HS-5 (cell line): ENCODE measurements at regions not wholly inside any gene's neighbourhood (a gene's known extent, or its start where the extent isn't known, plus 50 kb on each side); places are given as distances from the start of the nearest gene placed in this dataset.
A peak's percentile ranks its signal among the peaks of the same experiment; 100 is the strongest.

Source experiments
- DNase-seq: peaks from one replicate; pipeline ENCODE4 v3.0.0-alpha.2; 2012; ENCODE audit warnings: low read depth

GRCh38 chr7:24341691-24342413 lies 57.9 kb downstream of the NPY start:
- DNase-seq = no peak

- no peak for DNase-seq
Measured at GRCh38 chr7:24343614-24344013, 59.6 kb downstream of the NPY start.

- DNase-seq = no peak
Measured at GRCh38 chr7:24346129-24346528, 62.1 kb downstream of the NPY start.

- DNase-seq = no peak
Measured at GRCh38 chr7:24346716-24347115, 62.7 kb downstream of the NPY start.

DNA sequence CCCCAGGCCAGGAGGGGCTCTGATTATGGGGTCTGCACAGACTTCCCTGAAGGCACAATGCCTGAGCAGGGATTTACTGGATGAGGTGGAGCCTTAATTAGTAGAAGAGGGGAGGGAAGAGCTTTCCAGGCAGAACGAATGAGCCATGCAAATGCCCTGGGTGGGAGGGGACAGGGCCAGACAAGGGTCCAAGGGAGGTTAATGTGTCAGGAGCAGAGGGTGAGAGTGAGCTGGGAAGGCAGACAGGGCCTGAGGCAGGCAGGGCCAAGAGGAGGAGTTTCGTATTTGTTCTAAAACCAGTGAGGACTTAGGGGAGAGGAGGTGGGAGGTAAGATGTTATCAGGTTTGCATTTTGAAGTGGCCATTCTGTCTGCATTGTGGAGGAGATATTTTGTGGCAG lies 65.3 kb downstream of the NPY start:
- DNase-seq = no peak

GRCh38 chr7:24354456-24354855 lies 70.5 kb downstream of the NPY start:
- DNase-seq = no peak

GRCh38 chr7:24356718-24357386 lies 72.9 kb downstream of the NPY start:
- no peak for DNase-seq

- no peak for DNase-seq
Measured at GRCh38 chr7:24361001-24361400, 77.0 kb downstream of the NPY start.

GRCh38 chr7:24365606-24366005 lies 81.6 kb downstream of the NPY start:
- no peak for DNase-seq

DNA sequence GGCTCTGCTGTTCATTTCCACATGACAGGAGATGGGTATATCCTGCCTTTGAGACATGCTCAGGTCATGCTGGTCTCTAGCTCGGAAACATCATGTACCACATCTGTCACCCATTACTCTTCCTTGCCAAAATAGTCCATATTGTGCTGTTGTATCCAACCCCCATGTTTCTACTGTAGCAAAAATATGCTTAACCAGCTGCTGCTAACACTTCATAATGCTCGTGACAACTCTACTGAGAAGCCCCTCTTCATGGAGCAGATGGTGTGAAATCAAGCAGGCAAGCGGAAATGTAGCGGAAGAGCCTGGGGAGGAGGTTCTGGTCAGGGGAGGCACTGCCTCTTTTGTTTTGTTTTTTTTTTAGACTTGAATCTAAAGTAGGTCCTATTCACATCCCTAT lies 82.9 kb downstream of the NPY start:
- no peak for DNase-seq

DNA sequence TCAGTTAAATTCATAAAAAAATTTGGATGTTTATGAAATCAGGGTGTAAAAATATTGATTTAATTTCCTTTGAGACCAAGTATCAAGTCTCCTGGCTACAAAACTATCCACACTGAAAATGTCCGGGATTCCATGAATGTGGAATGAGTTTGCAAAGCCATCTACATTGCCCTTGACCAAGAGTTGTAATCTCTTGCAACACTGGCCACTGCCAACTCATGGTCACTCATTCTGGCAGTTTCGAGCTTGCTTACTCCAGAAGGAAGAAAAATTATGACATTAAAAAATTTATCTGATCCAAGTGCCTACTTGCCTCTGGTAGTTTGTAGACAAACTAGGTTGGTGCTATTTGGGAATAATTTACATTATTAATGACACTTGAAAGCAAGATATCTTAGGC lies 84.2 kb downstream of the NPY start:
- DNase-seq = no peak

DNA sequence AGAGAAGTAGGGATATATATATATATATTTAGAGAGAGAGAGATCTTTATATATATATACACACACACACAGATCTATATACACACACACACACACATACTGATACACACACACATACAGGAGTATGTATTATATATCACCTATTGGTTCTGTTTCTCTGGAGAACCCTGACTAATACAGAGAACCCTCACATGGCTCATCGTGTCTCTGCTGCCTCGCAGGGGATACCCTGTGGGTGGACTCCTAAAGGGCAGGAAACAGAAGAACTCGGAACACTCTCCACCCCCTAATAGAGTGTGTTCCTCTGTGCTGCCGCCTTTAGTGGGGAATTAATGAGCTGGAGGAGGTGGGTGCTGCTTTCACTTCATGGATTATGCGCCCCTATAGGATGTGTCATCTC lies 86.6 kb downstream of the NPY start:
- no peak for DNase-seq

GRCh38 chr7:24372961-24373955 lies 89.3 kb downstream of the NPY start:
- DNase-seq = no peak

GRCh38 chr7:24378871-24379616 lies 95.1 kb downstream of the NPY start:
- peak; percentile 89 for DNase-seq

GRCh38 chr7:24381894-24382505 lies 98.0 kb downstream of the NPY start:
- DNase-seq = no peak

DNA sequence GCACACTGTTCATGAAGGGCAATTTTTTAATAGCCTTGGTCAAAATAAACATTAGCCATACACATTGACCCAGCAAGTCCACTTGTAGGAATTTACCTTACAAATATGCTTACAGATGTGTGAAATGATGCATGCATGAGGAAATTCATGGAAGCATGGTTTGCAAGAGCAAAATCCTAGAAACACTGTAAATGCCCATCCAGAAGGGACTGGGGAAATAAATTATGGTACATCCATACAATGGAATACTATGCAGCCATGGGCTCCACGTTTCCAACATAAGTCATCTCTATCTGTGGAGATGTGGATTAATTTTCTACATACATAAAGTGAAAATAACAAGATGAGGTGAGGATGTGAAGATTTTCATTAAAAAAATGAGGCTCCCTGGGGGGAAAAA lies 99.1 kb downstream of the NPY start:
- no peak for DNase-seq

DNA sequence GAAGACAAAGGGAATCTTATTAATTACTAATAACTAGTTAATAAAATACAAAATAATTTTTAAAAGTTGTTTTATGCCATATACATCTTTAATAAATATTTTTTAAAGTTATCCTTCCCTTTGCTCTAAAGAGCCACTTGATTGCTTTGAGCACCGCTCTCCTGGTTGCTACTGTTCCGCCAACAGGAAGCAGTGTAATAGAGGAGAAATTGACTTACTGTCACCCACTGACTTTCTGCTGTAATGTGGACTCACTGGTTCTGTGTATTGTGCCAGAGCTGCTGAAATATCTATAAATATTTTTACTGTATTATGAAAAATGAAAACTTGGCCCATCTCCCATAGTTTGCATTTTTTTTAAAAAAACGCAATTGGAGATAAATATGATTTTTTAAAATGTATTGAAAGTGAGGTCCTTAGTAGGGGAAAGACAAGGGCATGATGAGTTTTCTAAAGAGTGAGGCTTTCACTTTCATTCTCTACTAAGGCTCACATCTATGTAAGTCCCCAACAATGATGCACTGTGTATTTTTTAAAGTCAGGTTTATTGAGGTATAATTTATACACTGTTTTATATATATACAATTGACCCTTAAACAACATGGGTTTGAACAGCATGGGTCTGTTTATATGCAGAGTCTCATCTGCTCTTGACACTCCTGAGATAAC lies 100.5 kb downstream of the NPY start:
- no peak for DNase-seq

GRCh38 chr7:24388212-24388611 lies 104.2 kb downstream of the NPY start:
- DNase-seq = no peak

DNA sequence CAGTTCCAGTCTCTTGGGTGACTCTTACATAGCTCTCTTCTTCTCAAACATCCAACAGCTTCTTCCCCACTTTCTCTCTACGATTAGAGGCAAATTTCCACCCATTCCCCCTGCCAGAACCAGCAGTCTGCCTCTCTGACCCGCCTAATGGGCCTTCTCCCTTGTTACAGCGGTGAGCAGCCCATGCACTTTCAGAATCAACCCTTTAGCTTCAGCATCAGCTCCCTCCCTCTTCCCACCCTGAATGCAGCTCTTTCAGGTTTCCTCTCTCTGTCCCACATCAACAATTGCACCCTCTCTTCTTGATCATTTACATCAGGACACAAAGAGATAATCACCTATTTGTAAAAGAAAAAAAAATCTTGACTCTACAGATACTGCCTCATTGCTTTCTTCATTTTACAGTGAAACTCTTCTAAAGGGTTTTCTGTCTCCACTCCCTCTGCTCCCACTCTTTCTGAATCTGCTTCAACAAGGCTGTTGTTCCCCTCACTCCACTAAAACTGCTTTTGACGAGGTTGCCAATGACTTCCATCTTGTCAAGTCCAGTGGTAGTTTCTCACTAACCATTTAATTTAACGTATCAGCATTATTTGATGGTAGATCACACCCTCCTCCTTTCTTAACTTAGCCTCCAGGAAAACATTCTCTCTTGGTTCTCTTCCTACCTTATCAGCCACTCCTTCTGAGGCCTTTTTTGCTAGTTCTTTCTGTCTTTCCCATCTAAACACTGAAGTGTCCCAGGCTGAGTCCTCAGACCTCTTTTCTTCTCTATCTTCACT lies 106.6 kb downstream of the NPY start:
- no peak for DNase-seq

GRCh38 chr7:24392774-24393173 lies 108.8 kb downstream of the NPY start:
- DNase-seq = no peak
